B cell (primary cell): ENCODE measurements at regions not wholly inside any gene's neighbourhood (a gene's known extent, or its start where the extent isn't known, plus 50 kb on each side); places are given as distances from the start of the nearest gene placed in this dataset.

Experiments
- CTCF ChIP-seq: fragments of 200-600 bp; IDR thresholded peaks from one replicate; pipeline ENCODE4 v1.8.0; 2022; ENCODE audit warnings: antibody characterized with exemption, mild to moderate bottlenecking
- EZH2 ChIP-seq: IDR thresholded peaks from 2 replicates; pipeline ENCODE4 v1.6.1; 2012; ENCODE audit warnings: borderline replicate concordance, low read depth, mild to moderate bottlenecking, moderate library complexity, low read length; ENCODE audit not compliant: insufficient read depth, poor library complexity, severe bottlenecking

GRCh38 chr11:81987829-81988472, 745.7 kb downstream of the FAM181B start:
- TF ChIP-seq CTCF (no peak), EZH2 (no peak)
